ENCODE measurements at regions not wholly inside any gene's neighbourhood (a gene's known extent, or its start where the extent isn't known, plus 50 kb on each side); places are given as distances from the start of the nearest gene placed in this dataset.

DNA sequence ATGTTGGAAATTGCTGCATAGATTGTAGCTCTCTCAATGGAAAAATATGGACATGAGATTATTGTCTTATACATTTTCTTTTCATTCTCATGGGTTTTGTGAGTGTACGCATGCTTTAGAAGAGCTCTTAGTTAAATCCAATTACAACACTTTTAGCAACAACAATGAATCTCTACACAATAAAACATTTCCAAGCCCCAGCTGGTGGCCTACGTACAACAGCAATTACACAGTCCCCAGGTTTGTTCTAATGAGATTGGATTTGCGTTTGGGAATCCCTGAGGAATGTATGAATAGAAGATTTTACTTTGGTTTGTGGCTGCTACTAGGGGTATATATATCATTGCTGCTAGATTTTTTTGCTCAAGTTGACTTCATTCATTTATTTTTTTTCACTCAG, 98.6 kb downstream of the FHDC1 start:
- H3K27ac ChIP-seq (ENCODE audit: low read depth, low read length) = no peak overlapping the region
- no peak overlapping the region for H3K4me3 ChIP-seq (ENCODE audit: low read depth in 1 of 5, low read length in 5 of 5)
- H3K4me1 ChIP-seq (ENCODE audit: control insufficient read depth in 5 of 5, insufficient read depth in 5 of 5, low read length in 5 of 5) = peaks cover 0 to 3% (median 0%) of the 10 kb centered on the region in 5 donors
- no peaks in the 10 kb centered on the region for H3K27me3 ChIP-seq (ENCODE audit: control insufficient read depth in 5 of 5, insufficient read depth in 4 of 5, low read length in 5 of 5)
- no peaks in the 10 kb centered on the region for H3K36me3 ChIP-seq (ENCODE audit: control insufficient read depth in 5 of 5, insufficient read depth in 5 of 5, low read length in 5 of 5)
- H3K9ac ChIP-seq (ENCODE audit: low read length in 5 of 5) = no peak overlapping the region
- H3K9me3 ChIP-seq (ENCODE audit: control insufficient read depth in 5 of 5, low read length in 5 of 5) = peaks cover 0 to 4% (median 0%) of the 10 kb centered on the region in 5 donors

DNA sequence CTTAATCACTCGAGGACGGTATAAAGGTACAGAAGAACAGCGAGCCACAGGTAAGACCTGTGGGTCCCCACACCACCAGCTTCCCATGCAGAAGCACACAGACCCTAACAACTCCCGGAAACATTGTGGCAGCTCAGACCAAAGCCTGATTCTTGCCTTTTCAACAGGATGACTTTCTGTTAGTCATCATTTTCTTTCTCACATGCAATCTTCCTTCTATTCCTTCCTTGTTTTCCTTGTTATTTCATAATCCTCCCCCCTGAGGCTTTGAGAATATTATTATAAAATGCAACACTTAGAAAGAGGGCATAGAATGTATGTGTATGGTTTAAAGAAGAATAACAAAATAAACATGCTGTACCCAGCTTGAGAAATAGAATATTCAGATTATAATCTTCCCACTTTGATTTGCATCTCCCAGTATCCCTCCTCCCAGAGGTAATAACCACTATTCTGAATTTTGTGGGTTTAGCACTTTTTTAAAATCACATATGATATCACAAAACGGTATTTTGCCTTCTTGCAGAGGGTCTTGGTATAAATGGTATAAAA, 100.9 kb downstream of the FHDC1 start:
- H3K36me3 ChIP-seq (ENCODE audit: control insufficient read depth in 5 of 5, insufficient read depth in 5 of 5, low read length in 5 of 5) = no peaks in the 10 kb centered on the region
- no peak overlapping the region for H3K9ac ChIP-seq (ENCODE audit: low read length in 5 of 5)
- H3K27ac ChIP-seq (ENCODE audit: low read depth, low read length) = no peak overlapping the region
- peaks cover 0 to 3% (median 0%) of the 10 kb centered on the region in 5 donors for H3K4me1 ChIP-seq (ENCODE audit: control insufficient read depth in 5 of 5, insufficient read depth in 5 of 5, low read length in 5 of 5)
- no peaks in the 10 kb centered on the region for H3K27me3 ChIP-seq (ENCODE audit: control insufficient read depth in 5 of 5, insufficient read depth in 4 of 5, low read length in 5 of 5)
- peaks cover 0 to 4% (median 4%) of the 10 kb centered on the region in 5 donors for H3K9me3 ChIP-seq (ENCODE audit: control insufficient read depth in 5 of 5, low read length in 5 of 5)
- no peak overlapping the region for H3K4me3 ChIP-seq (ENCODE audit: low read depth in 1 of 5, low read length in 5 of 5)

DNA sequence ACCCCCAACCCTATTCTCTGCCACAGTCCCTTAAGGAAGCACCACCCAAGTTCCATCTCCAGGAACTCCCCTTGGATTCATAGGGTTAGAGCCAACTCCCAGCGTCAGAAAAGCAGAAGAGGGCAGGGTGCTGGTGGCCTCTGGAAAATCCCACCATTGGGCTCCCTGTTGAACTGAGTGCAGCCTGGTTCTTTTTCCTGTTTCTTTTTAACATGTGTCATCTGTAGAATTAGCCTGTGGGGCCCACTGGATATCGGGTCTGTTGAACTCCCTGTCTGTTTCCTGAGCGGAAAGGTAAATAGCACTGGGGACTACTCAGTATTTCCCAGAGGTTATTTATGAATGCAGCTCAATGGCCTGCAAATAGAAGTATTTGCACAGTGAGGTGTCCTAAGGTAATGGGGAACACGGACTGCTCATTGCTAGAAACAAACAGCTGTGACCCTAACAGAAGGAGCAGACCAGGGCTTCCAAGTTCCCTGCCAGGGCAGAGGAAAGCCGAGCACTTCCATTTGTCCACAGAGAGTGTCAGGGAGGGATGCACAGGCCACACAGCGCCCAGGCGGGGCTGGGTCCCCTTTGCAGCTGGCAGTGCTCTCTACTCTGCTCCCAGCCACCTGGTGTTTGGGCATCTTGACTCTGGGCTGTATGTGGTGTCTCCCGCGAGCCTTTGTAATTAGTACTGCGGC, 102.6 kb downstream of the FHDC1 start:
- no peaks in the 10 kb centered on the region for H3K27me3 ChIP-seq (ENCODE audit: control insufficient read depth in 5 of 5, insufficient read depth in 4 of 5, low read length in 5 of 5)
- no peaks in the 10 kb centered on the region for H3K36me3 ChIP-seq (ENCODE audit: control insufficient read depth in 5 of 5, insufficient read depth in 5 of 5, low read length in 5 of 5)
- H3K4me3 ChIP-seq (ENCODE audit: low read depth in 1 of 5, low read length in 5 of 5) = no peak overlapping the region
- H3K9ac ChIP-seq (ENCODE audit: low read length in 5 of 5) = no peak overlapping the region
- peaks cover 0 to 4% (median 4%) of the 10 kb centered on the region in 5 donors for H3K9me3 ChIP-seq (ENCODE audit: control insufficient read depth in 5 of 5, low read length in 5 of 5)
- peaks cover 0 to 3% (median 0%) of the 10 kb centered on the region in 5 donors for H3K4me1 ChIP-seq (ENCODE audit: control insufficient read depth in 5 of 5, insufficient read depth in 5 of 5, low read length in 5 of 5)
- H3K27ac ChIP-seq (ENCODE audit: low read depth, low read length) = no peak overlapping the region

GRCh38 chr4:153039542-153040185, 103.5 kb downstream of the FHDC1 start:
- Histone ChIP-seq H3K9me3 (ENCODE audit: control insufficient read depth in 5 of 5, low read length in 5 of 5) (peaks cover 0 to 4% (median 4%) of the 10 kb centered on the region in 5 donors), H3K4me1 (ENCODE audit: control insufficient read depth in 5 of 5, insufficient read depth in 5 of 5, low read length in 5 of 5) (peaks cover 0 to 1% (median 0%) of the 10 kb centered on the region in 5 donors), H3K36me3 (ENCODE audit: control insufficient read depth in 5 of 5, insufficient read depth in 5 of 5, low read length in 5 of 5) (no peaks in the 10 kb centered on the region), H3K27ac (ENCODE audit: low read depth, low read length) (no peak overlapping the region), H3K4me3 (ENCODE audit: low read depth in 1 of 5, low read length in 5 of 5) (no peak overlapping the region), H3K27me3 (ENCODE audit: control insufficient read depth in 5 of 5, insufficient read depth in 4 of 5, low read length in 5 of 5) (no peaks in the 10 kb centered on the region), H3K9ac (ENCODE audit: low read length in 5 of 5) (no peak overlapping the region)

GRCh38 chr4:153040677-153041076, 104.6 kb downstream of the FHDC1 start:
- no peaks in the 10 kb centered on the region for H3K4me1 ChIP-seq (ENCODE audit: control insufficient read depth in 5 of 5, insufficient read depth in 5 of 5, low read length in 5 of 5)
- no peaks in the 10 kb centered on the region for H3K27me3 ChIP-seq (ENCODE audit: control insufficient read depth in 5 of 5, insufficient read depth in 4 of 5, low read length in 5 of 5)
- H3K27ac ChIP-seq (ENCODE audit: low read depth, low read length) = no peak overlapping the region
- H3K9ac ChIP-seq (ENCODE audit: low read length in 5 of 5) = no peak overlapping the region
- H3K4me3 ChIP-seq (ENCODE audit: low read depth in 1 of 5, low read length in 5 of 5) = no peak overlapping the region
- no peaks in the 10 kb centered on the region for H3K36me3 ChIP-seq (ENCODE audit: control insufficient read depth in 5 of 5, insufficient read depth in 5 of 5, low read length in 5 of 5)
- H3K9me3 ChIP-seq (ENCODE audit: control insufficient read depth in 5 of 5, low read length in 5 of 5) = peaks cover 0 to 4% (median 4%) of the 10 kb centered on the region in 5 donors

- Histone ChIP-seq H3K9ac (ENCODE audit: low read length in 5 of 5) (no peak overlapping the region), H3K4me1 (ENCODE audit: control insufficient read depth in 5 of 5, insufficient read depth in 5 of 5, low read length in 5 of 5) (no peaks in the 10 kb centered on the region), H3K4me3 (ENCODE audit: low read depth in 1 of 5, low read length in 5 of 5) (no peak overlapping the region), H3K27me3 (ENCODE audit: control insufficient read depth in 5 of 5, insufficient read depth in 4 of 5, low read length in 5 of 5) (no peaks in the 10 kb centered on the region), H3K27ac (ENCODE audit: low read depth, low read length) (no peak overlapping the region), H3K36me3 (ENCODE audit: control insufficient read depth in 5 of 5, insufficient read depth in 5 of 5, low read length in 5 of 5) (no peaks in the 10 kb centered on the region), H3K9me3 (ENCODE audit: control insufficient read depth in 5 of 5, low read length in 5 of 5) (peaks cover 0 to 4% (median 4%) of the 10 kb centered on the region in 5 donors)
Measured at GRCh38 chr4:153044036-153044435, 107.9 kb downstream of the FHDC1 start.

GRCh38 chr4:153045111-153045982, 109.2 kb downstream of the FHDC1 start:
- Histone ChIP-seq H3K4me3 (ENCODE audit: low read depth in 1 of 5, low read length in 5 of 5) (no peak overlapping the region), H3K4me1 (ENCODE audit: control insufficient read depth in 5 of 5, insufficient read depth in 5 of 5, low read length in 5 of 5) (no peaks in the 10 kb centered on the region), H3K27ac (ENCODE audit: low read depth, low read length) (no peak overlapping the region), H3K9ac (ENCODE audit: low read length in 5 of 5) (no peak overlapping the region), H3K36me3 (ENCODE audit: control insufficient read depth in 5 of 5, insufficient read depth in 5 of 5, low read length in 5 of 5) (no peaks in the 10 kb centered on the region), H3K9me3 (ENCODE audit: control insufficient read depth in 5 of 5, low read length in 5 of 5) (peaks cover 0 to 4% (median 4%) of the 10 kb centered on the region in 5 donors), H3K27me3 (ENCODE audit: control insufficient read depth in 5 of 5, insufficient read depth in 4 of 5, low read length in 5 of 5) (no peaks in the 10 kb centered on the region)

DNA sequence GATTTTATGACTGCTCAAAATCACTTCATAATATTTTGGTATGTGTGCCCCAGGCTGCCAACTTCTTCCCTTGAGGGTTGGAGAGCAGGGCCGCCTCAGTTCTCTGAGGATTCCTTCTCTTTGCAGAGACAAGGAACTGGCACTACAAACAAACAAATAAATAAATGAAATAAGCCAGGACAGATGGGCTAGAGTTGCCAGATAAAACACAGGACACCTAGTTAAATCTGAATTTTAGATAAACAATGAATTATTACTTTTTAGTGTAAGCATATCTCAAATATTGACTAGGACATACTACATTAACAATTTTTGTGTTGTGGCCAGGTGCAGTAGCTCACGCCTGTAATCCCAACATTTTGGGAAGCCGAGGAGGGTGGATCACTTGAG, 122.5 kb downstream of the FHDC1 start:
- Histone ChIP-seq H3K27me3 (ENCODE audit: control insufficient read depth in 5 of 5, insufficient read depth in 4 of 5, low read length in 5 of 5) (peaks cover 0 to 6% (median 5%) of the 10 kb centered on the region in 5 donors), H3K9ac (ENCODE audit: low read length in 5 of 5) (no peak overlapping the region), H3K4me1 (ENCODE audit: control insufficient read depth in 5 of 5, insufficient read depth in 5 of 5, low read length in 5 of 5) (no peaks in the 10 kb centered on the region), H3K36me3 (ENCODE audit: control insufficient read depth in 5 of 5, insufficient read depth in 5 of 5, low read length in 5 of 5) (no peaks in the 10 kb centered on the region), H3K4me3 (ENCODE audit: low read depth in 1 of 5, low read length in 5 of 5) (no peak overlapping the region), H3K27ac (ENCODE audit: low read depth, low read length) (no peak overlapping the region), H3K9me3 (ENCODE audit: control insufficient read depth in 5 of 5, low read length in 5 of 5) (no peaks in the 10 kb centered on the region)

DNA sequence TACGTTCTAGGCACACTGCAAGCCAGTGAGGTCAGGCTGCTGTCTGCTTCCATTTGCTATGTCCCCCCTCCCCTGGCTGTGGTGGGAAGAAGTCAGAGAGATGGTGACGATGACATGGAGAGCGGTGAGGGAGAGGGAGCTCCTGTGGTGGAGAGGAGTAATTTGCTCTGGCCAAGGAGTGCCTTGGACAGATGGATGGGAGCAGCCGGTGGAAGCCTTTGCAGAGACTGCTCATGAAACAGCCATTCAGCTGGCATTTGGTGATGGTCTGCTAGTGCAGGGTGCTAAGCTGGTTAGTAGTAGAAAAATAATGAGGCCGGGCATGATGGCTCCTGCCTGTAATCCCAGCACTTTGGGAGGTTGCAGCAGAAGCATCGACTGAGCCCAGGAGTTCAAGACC, 124.1 kb downstream of the FHDC1 start:
- Histone ChIP-seq H3K27me3 (ENCODE audit: control insufficient read depth in 5 of 5, insufficient read depth in 4 of 5, low read length in 5 of 5) (peaks cover 0 to 6% (median 5%) of the 10 kb centered on the region in 5 donors), H3K36me3 (ENCODE audit: control insufficient read depth in 5 of 5, insufficient read depth in 5 of 5, low read length in 5 of 5) (no peaks in the 10 kb centered on the region), H3K27ac (ENCODE audit: low read depth, low read length) (no peak overlapping the region), H3K4me1 (ENCODE audit: control insufficient read depth in 5 of 5, insufficient read depth in 5 of 5, low read length in 5 of 5) (no peaks in the 10 kb centered on the region), H3K9me3 (ENCODE audit: control insufficient read depth in 5 of 5, low read length in 5 of 5) (no peaks in the 10 kb centered on the region), H3K9ac (ENCODE audit: low read length in 5 of 5) (no peak overlapping the region), H3K4me3 (ENCODE audit: low read depth in 1 of 5, low read length in 5 of 5) (no peak overlapping the region)
